ENCODE measurements at regions not wholly inside any gene's neighbourhood (a gene's known extent, or its start where the extent isn't known, plus 50 kb on each side); places are given as distances from the start of the nearest gene placed in this dataset.
"Not testable (repeated sequence)": the region's sequence is repeated elsewhere in the genome, so short reads cannot be mapped to it uniquely, and the experiment has no call there.

GRCh38 chr6:37085198-37085597 is 79.7 kb downstream of the FGD2 start:
- Histone ChIP-seq H3K36me3 (ENCODE audit: low read depth, missing control alignments) (no peaks in the 10 kb centered on the region), H3K9me3 (no peaks in the 10 kb centered on the region), H3K4me1 (peaks cover 26% of the 10 kb centered on the region), H3K4me3 (no peak overlapping the region), H3K27ac (no peak overlapping the region), H3K27me3 (no peaks in the 10 kb centered on the region)
- no peak for DNase-seq
- no peak for TF ChIP-seq CTCF (IDR thresholded peaks at IDR 0.05)
- TF ChIP-seq POLR2A (IDR thresholded peaks at IDR 0.05): no peak
- WGBS, 2 donors: 86 to 87% methylated on average over 7 of the region's 7 CpGs
- intact Hi-C loops (cut with DNase I; ENCODE audit: low total_unique reads): no loop called here

- peaks cover 11% of the 10 kb centered on the region for H3K4me1 ChIP-seq
- no peak for TF ChIP-seq POLR2A (IDR thresholded peaks at IDR 0.05)
- H3K36me3 ChIP-seq (ENCODE audit: low read depth, missing control alignments): no peaks in the 10 kb centered on the region
- DNase-seq: no peak
- H3K9me3 ChIP-seq: no peaks in the 10 kb centered on the region
- 97% methylated on average over 2 of the region's 2 CpGs for WGBS, 2 donors
- H3K4me3 ChIP-seq: no peak overlapping the region
- intact Hi-C loops (cut with DNase I; ENCODE audit: low total_unique reads): no loop called here
- H3K27ac ChIP-seq: no peak overlapping the region
- no peaks in the 10 kb centered on the region for H3K27me3 ChIP-seq
These were observed 81.1 kb upstream of the PIM1 start for GRCh38 chr6:37088897-37089296.

GRCh38 chr6:37089783-37090182 is 80.2 kb upstream of the PIM1 start:
- Histone ChIP-seq H3K9me3 (no peaks in the 10 kb centered on the region), H3K4me3 (no peak overlapping the region), H3K27me3 (no peaks in the 10 kb centered on the region), H3K27ac (no peak overlapping the region), H3K36me3 (ENCODE audit: low read depth, missing control alignments) (no peaks in the 10 kb centered on the region), H3K4me1 (peaks cover 4% of the 10 kb centered on the region)
- DNase-seq: no peak
- intact Hi-C loops (cut with DNase I; ENCODE audit: low total_unique reads): no loop called here
- WGBS, 2 donors: 79 to 88% methylated on average over 3 of the region's 3 CpGs
- TF ChIP-seq CTCF (IDR thresholded peaks at IDR 0.05) (no peak), POLR2A (IDR thresholded peaks at IDR 0.05) (no peak)

- H3K9me3 ChIP-seq; DNase-seq; H3K27me3 ChIP-seq; intact Hi-C loops (cut with DNase I; ENCODE audit: low total_unique reads); H3K27ac ChIP-seq; H3K4me1 ChIP-seq; H3K4me3 ChIP-seq; H3K36me3 ChIP-seq (ENCODE audit: low read depth, missing control alignments): not testable (repeated sequence)
- 98 to 100% methylated on average over 13 of the region's 13 CpGs for WGBS, 2 donors
These were observed 78.8 kb upstream of the PIM1 start for GRCh38 chr6:37091104-37091503.

- H3K27me3 ChIP-seq; H3K27ac ChIP-seq; H3K4me1 ChIP-seq; intact Hi-C loops (cut with DNase I; ENCODE audit: low total_unique reads); H3K36me3 ChIP-seq (ENCODE audit: low read depth, missing control alignments); H3K4me3 ChIP-seq; DNase-seq; H3K9me3 ChIP-seq: not testable (repeated sequence)
- WGBS, 2 donors: 91 to 95% methylated on average over 9 of the region's 9 CpGs
These were observed 78.4 kb upstream of the PIM1 start for GRCh38 chr6:37091586-37091985.

GRCh38 chr6:37092923-37093727 is 76.8 kb upstream of the PIM1 start:
- Histone ChIP-seq H3K9me3 (no peaks in the 10 kb centered on the region), H3K36me3 (ENCODE audit: low read depth, missing control alignments) (no peaks in the 10 kb centered on the region), H3K4me1 (peaks cover 4% of the 10 kb centered on the region), H3K4me3 (no peak overlapping the region), H3K27me3 (no peaks in the 10 kb centered on the region), H3K27ac (no peak overlapping the region)
- intact Hi-C loops (cut with DNase I; ENCODE audit: low total_unique reads): no loop called here
- DNase-seq: no peak
- TF ChIP-seq CTCF (IDR thresholded peaks at IDR 0.05): no peak
- no peak for TF ChIP-seq POLR2A (IDR thresholded peaks at IDR 0.05)
- WGBS, 2 donors: 70 to 74% methylated on average over 10 to 14 of the region's 14 CpGs

Measured in testis (tissue), 2 donors.